ENCODE measurements at regions not wholly inside any gene's neighbourhood (a gene's known extent, or its start where the extent isn't known, plus 50 kb on each side); places are given as distances from the start of the nearest gene placed in this dataset.

- no peak for DNase-seq
Observed at GRCh38 chr21:41689289-41689583, 77.6 kb downstream of the RIPK4 start.

- no peak for DNase-seq
Observed at GRCh38 chr21:41687633-41688032, 79.2 kb downstream of the RIPK4 start.

DNA sequence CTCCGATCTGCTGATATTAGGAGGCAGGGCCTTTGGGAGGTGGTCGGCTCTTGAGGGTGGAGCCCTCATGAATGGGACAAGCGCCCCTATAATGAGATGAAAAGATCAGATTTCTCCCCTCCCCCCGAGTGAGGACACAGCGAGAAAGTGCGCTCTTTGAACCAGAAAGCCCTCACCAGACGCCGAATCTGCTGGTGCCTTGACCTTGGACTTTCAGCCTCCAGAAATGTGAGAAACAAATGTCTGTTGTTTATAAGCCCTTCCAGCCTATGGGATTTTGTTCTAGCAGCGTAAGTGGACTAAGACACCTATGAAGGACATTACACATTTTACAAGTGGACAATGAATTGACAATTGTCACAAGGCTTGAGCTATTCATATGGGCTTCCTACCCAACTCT lies 80.2 kb downstream of the RIPK4 start:
- DNase-seq = no peak

GRCh38 chr21:41685511-41686149 lies 81.2 kb downstream of the RIPK4 start:
- no peak for DNase-seq

DNA sequence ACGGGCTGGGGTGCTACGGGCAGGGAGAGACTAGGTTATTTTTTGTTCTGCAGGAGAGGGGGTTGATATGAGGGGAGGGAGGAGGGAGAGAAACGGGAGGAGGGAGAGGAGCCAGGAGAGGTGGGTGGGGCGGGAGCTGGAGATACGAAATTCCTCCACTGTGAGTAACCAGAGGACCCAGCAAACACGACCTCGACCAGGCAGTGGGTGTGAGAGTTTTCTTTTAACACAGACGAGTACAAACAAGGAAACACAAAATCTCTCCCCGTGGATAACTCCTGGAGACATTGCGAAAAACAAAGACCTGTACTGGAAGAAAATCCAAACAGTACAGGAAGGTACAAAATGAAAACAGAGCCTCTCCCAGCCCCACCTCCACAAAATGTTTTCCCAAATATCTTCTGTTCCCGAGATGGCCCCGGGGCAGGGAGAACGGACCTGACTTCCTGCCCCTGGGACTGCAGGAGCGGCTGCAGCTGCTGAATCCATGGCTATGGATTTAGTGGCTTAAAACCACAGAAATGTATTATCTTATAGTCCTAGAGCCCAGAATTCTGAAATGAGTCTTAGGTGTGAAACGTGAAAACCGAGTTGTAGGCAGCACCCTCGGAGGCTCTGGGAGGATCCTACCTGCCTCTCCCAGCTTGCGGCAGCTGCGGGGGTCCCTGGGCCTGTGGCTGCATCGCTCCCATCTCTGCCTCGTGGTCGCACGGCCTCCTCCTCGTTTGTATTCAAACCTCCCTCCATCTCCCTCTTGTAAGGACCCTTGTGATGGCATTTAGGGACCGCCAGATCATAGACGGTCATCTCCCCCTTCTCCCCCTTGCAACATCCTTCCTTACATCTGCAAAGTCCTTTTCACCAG lies 82.2 kb downstream of the RIPK4 start:
- DNase-seq = no peak

DNA sequence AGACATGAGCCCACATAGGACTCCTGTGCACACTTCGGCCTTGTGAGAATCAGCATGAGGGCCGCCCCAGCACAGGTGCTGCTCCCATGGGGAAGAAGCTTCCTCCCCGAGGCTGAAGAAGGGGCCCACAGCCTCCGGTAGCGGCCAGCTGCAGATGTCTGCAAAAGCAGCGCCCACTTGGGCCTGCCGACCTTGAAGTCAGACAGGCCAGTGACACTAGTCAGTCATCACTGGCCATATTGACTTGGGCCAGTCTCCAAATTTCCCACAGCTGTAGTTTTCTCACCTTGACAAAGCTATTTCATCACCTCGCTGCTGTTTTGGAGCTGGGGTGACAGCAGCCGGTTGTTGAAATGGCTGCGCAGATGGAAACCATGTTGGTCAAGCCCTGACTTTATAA lies 83.0 kb downstream of the RIPK4 start:
- DNase-seq = no peak

- DNase-seq = no peak
Observed at GRCh38 chr21:41682719-41683179, 84.1 kb downstream of the RIPK4 start.

GRCh38 chr21:41681939-41682718 lies 84.7 kb downstream of the RIPK4 start:
- DNase-seq = no peak

GRCh38 chr21:41681348-41681801 lies 85.5 kb downstream of the RIPK4 start:
- DNase-seq = no peak

DNA sequence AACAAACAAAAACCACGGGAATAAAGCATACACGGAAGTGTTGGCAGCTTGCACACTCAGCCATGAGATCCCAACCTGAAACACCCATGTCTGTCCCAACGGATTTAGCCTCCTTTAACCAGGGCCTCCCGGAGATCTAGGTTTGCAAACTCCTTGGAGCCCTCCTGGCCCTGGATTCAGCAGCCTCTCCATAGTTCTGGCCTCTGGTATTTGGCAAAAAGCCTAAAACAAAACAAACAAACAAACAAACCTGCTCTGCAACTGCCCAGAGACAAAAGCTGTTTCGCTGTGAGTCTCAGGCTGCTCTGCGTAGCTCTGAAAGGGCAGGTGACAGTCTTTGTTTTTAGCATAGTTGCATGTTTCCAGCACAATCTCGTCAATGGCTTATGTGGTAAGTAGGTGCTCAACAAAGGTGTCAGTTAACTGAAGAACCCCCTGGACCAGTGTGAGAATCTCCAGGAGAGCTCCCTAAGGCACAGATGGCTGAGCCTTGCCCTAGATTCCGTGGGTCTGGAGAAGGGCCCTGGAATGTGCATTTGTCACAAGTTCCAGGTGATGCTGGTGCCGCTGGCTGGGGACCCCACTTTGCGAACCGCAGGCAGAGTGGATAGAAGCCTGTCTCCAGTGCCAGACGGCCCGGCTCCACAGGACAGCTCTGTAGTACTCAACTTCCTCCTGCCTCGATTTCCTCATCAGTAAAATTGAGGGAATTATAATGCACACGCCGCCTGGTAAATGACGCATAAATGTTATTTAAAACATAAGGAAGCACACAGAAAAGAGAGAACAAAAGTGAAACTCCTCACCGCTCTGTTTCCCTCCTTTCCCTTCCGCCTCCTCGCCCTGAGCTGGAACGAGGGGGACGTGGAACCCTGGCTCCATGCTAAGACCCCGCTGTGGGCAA lies 86.2 kb downstream of the RIPK4 start:
- DNase-seq = no peak

GRCh38 chr21:41678924-41679318 lies 87.9 kb downstream of the RIPK4 start:
- DNase-seq = no peak

- DNase-seq = no peak
Observed at GRCh38 chr21:41678016-41678923, 88.6 kb downstream of the RIPK4 start.

- no peak for DNase-seq
Observed at GRCh38 chr21:41677671-41678015, 89.2 kb downstream of the RIPK4 start.

- no peak for DNase-seq
Observed at GRCh38 chr21:41676198-41676597, 90.7 kb downstream of the RIPK4 start.

DNA sequence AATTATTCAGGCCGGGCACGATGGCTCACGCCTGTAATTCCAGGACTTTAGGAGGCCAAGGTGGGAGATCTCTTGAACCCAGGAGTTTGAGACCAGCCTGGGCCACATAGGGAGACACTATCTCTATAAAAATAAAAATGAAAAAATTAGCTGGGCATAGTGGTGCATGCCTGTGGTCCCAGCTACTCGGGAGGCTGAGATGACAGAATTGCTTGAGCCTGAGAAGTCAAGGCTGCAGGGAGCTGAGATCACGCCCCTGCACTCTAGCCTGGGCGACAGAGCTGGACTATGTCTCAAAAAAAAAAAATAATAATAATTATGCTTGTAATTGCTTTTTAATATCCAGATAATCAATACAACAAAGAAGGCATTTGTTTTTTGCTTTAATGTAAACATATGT lies 91.3 kb downstream of the RIPK4 start:
- DNase-seq = no peak

- DNase-seq = no peak
Observed at GRCh38 chr21:41674402-41674801, 92.5 kb downstream of the RIPK4 start.

GRCh38 chr21:41673596-41674335 lies 93.1 kb downstream of the RIPK4 start:
- DNase-seq = no peak

DNA sequence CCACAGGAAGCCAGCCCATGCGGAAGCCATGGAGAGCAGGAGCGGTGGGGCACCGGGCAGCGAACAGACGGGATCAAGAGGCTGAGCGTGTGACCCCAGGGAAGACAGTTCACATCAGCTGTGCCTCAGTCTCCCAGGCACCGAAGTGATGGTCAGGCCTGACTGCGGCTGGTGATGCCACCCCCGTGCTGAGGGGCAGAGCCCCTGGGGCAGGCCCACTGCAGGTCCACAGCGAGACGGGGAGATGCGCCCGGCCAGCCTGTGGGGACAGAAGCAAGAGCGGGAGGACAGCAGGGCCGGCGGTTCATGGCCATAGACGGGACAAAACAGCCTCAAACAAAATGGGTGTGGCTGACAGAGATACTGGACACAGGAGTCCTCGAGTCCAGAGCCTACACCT lies 93.8 kb downstream of the RIPK4 start:
- DNase-seq = no peak

GRCh38 chr21:41672543-41672915 lies 94.3 kb downstream of the RIPK4 start:
- no peak for DNase-seq

DNA sequence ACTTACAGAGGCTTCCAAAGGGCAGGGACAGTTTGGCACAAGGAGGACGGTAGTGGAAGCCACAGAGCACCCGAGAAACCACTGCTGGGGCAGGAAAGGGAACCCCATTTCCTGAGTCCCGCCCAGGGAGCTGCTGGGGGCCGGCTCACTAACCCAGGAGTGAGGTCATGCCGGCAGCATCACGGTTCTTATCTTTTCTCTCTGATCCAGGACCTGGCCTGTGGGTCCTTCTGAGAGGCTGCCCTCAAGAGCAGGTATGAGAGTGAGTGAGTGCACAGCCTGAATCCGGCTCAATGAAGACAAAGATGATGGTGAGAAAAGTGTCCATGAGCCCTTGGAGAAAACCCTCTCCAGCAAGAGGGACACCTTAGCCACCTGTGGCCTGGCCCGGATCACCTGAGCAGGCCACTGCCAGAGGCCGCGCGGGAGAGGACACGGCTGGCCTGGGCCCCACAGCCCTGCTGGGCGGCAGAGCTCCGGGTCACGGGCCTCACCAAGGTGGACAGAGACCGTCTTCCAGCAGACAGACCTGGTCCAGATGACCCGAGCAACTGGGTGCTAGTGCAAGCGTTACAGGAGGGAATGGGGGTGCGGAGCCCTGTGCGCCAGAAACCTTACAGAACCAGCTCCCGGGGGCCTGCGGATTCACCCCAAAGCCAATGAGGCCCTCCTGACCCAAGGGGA lies 94.9 kb downstream of the RIPK4 start:
- no peak for DNase-seq
